GM20000 (cell line): ENCODE measurements at regions not wholly inside any gene's neighbourhood (a gene's known extent, or its start where the extent isn't known, plus 50 kb on each side); places are given as distances from the start of the nearest gene placed in this dataset.

ENCODE experiments used
- DNase-seq: peaks from one replicate; pipeline ENCODE4 v3.0.0; 2012; ENCODE audit warnings: low spot score
- TF ChIP-seq, protein P1 (sequence below): IDR thresholded peaks from 2 replicates; pipeline ENCODE4 v1.5.1; 2012; ENCODE audit warnings: mild to moderate bottlenecking, control low read depth; ENCODE audit errors: extremely low read depth, missing control alignments

DNA sequence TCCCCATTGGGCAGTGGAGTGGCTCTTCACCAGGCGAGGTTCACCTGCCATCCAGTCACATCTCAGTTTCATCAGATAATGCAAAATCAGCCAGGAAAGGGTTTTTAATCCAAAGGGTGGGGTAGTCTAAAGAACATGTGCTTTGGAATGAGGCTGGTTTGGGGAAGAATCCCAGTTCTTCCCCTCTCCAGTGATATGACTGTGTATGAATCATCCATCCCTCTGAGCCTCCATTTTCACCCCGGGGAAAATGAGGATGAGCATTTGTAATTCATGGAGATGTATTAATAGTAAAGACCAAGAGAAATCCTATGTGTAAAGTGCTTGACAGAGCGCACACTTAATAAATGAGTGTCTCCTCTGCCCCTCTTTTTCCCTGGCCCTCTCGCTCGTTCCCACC, 215.1 kb upstream of the FGGY start:
- DNase-seq, result no peak
- TF ChIP-seq, protein P1, sequence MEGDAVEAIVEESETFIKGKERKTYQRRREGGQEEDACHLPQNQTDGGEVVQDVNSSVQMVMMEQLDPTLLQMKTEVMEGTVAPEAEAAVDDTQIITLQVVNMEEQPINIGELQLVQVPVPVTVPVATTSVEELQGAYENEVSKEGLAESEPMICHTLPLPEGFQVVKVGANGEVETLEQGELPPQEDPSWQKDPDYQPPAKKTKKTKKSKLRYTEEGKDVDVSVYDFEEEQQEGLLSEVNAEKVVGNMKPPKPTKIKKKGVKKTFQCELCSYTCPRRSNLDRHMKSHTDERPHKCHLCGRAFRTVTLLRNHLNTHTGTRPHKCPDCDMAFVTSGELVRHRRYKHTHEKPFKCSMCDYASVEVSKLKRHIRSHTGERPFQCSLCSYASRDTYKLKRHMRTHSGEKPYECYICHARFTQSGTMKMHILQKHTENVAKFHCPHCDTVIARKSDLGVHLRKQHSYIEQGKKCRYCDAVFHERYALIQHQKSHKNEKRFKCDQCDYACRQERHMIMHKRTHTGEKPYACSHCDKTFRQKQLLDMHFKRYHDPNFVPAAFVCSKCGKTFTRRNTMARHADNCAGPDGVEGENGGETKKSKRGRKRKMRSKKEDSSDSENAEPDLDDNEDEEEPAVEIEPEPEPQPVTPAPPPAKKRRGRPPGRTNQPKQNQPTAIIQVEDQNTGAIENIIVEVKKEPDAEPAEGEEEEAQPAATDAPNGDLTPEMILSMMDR, result no peak

DNA sequence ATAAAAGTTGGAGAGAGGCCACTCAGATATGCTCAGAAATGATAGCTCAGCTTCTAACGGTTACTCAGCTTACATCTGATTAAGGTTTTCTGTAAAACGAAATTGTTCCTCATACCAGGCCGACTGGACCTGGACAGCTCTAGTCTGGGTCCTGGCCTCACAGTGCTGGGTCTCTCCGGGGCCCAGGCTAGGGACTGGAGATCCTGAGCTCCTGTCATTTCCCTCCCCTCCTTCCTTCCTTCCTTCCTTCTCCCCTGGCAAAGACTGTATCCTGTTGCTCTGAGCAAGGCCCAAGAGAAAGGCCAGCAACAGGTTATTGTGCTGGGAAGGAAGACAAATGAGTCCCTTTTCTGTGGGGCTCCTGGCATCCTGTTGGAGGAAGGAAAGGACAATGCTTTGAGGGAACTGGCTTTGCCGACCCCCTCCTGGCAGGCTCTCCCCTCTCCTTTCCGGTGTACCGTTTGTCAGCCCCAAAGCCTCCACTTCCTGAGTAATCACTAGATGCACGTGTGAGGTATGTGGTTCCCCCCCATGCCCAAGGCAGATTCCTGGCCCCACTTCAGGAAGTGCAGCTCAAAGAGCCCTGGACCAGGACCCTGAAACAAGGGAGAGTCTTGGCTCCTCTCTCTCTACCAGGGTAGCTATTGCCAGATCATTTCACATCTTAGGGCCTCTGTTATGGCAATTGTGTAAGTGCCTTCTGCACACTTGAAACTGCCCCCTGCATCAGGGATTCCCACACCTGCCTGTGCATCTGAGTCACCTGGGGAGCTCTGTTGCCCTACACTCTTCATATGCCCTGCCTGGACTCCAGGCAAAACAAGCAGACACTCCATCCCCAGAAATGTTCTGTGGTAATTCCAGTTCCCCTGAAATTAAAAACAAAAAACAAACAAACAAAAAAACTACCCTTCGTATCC, 212.7 kb upstream of the FGGY start:
- TF ChIP-seq, protein P1, result no peak
- no peak for DNase-seq

DNA sequence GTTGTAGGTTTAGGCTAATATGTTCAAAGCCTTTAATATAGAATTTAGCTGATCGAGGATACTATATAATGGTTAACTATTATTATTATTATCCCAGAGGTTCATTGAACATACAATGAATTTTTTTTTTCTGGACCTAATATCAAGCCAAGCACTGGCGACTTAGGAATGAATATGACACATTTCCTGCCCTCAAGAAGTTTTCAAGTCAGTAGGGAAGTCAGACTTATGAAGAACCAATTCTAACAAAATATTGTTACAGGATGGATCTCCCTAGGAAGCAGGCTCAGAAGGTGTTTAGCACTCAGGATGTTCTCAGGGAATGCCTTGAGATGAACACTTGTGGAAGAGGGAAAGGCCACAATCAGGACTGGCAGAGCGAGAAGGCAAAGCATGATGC, 211.8 kb upstream of the FGGY start:
- TF ChIP-seq, protein P1, result no peak
- DNase-seq, result no peak

DNA sequence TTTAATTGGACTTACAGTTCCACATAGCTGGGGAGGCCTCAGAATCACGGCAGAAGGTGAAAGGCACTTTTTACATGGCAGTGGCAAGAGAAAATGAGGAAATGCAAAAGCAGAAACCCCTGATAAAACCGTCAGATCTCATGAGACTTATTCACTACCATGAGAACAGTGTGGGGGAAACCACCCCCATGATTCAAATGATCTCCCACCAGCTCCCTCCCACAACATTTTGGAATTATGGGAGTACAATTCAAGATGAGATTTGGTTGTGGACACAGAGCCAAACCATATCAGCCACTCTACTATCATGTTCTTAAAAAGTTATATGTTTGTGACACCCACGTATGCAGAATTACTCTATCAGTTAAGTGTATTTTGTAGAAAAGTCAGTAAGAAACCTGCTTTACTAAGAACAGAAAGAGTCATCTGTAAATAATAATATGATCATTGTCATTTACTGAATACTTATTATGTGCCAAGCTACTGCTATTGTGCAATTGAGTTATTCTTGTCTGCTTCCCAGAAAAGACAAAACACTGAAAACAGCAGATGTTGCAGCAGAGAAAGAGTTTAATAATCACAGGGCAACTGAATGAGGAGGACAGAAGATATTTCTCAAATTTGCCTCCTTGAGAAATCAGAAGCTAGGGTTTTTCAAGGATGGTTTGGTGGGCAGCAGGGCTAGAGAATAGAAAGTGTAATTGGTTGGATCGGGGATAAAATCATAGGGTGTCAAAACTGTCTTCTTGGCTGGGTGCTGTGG, 207.7 kb upstream of the FGGY start:
- TF ChIP-seq, protein P1, result no peak

DNA sequence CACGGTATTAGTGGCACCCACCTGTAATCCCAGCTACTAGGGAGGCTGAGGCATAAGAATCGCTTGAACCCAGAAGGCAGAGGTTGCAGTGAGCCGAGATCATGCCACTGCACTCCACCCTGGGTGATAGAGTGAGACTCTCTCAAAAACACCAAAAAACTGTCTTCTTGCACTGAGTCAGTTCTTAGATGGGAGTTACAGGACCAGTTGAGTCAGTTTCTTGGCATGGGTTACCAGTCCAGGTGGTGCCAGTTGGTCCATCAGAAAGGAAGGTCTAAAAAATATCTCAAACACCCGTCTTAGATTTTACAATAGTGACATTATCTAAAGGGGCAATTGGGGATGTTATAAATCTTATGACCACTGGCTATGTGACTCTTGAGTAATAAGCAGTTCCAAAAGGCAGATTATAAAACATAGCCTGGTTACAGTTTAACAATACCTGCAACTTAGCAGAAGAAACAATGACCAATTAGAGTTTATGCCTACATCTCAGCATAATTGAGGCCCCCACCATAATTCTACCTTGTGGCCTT, 206.9 kb upstream of the FGGY start:
- no peak for DNase-seq
- TF ChIP-seq, protein P1, result no peak

More for the DNA sequence above, 207.7 kb upstream of the FGGY start:
- no peak for DNase-seq

DNA sequence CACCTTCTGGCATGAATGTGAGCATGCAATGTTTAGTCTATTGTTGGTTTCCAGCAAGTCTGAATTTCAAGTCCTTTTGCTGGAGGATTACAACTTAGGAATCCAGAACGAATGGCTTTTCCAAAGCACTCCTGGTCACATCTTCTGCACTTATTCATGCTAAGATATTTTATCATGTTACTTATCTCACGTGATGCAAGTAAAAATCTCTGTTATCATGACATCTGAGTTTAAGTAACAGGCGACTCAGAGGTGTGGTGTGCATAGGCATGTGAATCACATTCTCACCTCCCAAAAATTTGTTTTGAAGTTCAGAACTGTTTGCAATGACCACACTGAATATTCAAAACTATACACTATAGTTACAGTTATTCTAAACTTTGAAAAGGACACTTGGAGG, 204.8 kb upstream of the FGGY start:
- DNase-seq, result no peak
- TF ChIP-seq, protein P1, result no peak

DNA sequence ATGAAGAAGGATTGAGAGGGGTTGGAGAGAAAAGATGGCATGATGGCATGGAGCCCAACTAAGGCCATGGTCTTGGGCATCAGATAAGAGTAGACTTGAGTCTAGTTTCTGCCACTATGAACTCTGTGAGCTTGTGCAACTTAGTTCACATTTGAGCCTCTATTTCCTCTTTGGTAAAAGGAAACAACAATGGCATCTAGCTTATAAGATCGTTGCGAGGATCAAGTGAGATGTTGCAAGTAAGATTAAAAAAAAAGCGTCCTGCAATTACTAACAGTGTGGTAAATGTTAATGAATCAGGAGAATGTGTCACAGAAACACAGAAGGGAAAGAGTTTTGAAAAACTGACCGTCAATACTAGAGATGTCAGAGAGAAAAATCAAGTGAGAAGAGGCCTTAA, 202.9 kb upstream of the FGGY start:
- DNase-seq, result no peak
- TF ChIP-seq, protein P1, result no peak
